GM10266 (cell line): ENCODE measurements at regions not wholly inside any gene's neighbourhood (a gene's known extent, or its start where the extent isn't known, plus 50 kb on each side); places are given as distances from the start of the nearest gene placed in this dataset.

Source experiments
- DNase-seq: peaks from one replicate; pipeline ENCODE4 v3.0.0; 2012; ENCODE audit errors: extremely low spot score
- CTCF ChIP-seq: IDR thresholded peaks from 2 replicates; pipeline ENCODE4 v1.5.1; 2012; ENCODE audit warnings: mild to moderate bottlenecking, low read depth; ENCODE audit not compliant: control insufficient read depth, insufficient read depth; ENCODE audit errors: missing control alignments

- DNase-seq = no peak
These were observed 191.5 kb downstream of the KLHL28 start for GRCh38 chr14:44770201-44770600.

DNA sequence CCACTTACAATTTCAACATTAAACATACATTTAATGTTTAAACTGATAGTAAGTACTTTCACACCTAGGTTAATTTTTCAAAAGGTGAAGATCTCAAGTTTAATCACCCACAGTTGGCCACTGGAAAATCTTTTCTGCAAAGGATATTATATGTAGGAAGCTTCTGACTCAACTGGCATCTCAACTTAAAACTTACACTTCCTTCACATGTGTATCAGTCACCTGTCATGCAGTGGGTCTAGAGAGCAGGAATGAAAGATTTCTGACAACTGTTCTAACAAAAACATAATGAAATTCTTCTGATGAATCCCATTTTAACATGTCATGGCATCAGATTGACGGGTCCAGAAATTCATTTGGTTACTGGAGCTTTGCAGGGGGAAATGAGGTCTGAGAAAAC is 192.8 kb downstream of the KLHL28 start:
- TF ChIP-seq CTCF = no peak
- no peak for DNase-seq

More at GRCh38 chr14:44770201-44770600, 191.5 kb downstream of the KLHL28 start:
- no peak for TF ChIP-seq CTCF

- DNase-seq = no peak
- no peak for TF ChIP-seq CTCF
These were observed 194.0 kb downstream of the KLHL28 start for GRCh38 chr14:44767646-44768173.

DNA sequence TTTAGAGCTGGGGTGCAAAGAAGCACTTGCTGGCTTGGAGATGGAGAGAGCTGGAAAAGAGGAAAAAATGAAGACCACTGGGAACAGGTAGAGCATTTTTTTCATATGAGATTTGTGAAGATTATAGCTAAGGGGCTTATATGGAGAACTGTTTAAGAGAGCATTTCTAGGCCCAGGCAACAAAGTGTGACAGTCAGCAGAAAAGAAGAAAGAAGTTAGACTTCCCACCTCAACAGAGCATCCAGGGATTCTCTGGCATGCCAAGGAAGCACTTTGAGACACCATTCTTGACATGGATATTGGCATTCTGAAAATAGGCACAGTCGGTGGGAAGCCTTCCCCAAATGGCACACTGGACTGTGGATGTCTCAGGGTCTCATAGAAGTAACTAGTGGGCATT is 195.5 kb downstream of the KLHL28 start:
- no peak for TF ChIP-seq CTCF
- DNase-seq = no peak

DNA sequence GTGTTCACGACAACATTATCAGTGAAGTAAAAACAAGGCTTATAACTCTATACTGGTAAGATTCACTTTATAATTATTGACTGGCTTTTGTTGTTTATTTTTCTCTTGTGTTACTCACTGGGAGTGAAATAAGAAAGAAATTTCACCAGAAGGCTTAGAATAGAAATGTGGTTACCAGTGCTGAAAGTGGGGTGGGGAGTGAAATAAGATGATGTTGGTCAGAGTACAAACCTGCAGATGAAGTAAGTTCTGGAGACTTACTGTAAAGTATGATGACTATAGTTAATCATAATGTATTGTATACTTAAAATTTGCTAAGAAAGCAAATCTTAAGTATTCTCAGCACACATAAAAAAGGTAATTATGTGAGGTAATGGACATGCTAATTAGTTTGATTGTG is 198.4 kb downstream of the KLHL28 start:
- no peak for DNase-seq

GRCh38 chr14:44759277-44759676 is 202.5 kb downstream of the KLHL28 start:
- no peak for DNase-seq
- no peak for TF ChIP-seq CTCF

More for the DNA sequence above, 198.4 kb downstream of the KLHL28 start:
- TF ChIP-seq CTCF = no peak

DNA sequence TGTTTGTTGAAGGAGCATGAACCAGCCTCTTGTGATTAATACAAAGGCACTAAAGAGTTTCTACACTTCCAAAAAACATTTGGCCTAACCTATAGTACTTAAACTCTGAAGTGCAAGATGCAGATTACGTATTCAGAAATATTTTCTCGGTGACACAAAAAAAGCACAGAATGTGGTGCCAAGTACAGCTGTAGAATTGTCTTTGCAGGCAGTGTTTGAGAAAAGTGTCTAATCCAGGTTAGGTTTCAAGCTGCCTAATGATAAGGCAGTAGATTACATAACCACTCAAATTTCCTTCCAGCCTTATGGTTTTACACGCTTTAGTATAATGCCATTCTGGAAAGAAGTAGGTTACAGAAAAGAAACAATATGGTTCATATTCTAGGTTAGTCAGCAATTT is 205.2 kb downstream of the KLHL28 start:
- TF ChIP-seq CTCF = no peak

More for the DNA sequence above, 205.2 kb downstream of the KLHL28 start:
- no peak for DNase-seq
